ENCODE measurements at regions not wholly inside any gene's neighbourhood (a gene's known extent, or its start where the extent isn't known, plus 50 kb on each side); places are given as distances from the start of the nearest gene placed in this dataset.
A peak's percentile ranks its signal among the peaks of the same experiment; 100 is the strongest.

DNA sequence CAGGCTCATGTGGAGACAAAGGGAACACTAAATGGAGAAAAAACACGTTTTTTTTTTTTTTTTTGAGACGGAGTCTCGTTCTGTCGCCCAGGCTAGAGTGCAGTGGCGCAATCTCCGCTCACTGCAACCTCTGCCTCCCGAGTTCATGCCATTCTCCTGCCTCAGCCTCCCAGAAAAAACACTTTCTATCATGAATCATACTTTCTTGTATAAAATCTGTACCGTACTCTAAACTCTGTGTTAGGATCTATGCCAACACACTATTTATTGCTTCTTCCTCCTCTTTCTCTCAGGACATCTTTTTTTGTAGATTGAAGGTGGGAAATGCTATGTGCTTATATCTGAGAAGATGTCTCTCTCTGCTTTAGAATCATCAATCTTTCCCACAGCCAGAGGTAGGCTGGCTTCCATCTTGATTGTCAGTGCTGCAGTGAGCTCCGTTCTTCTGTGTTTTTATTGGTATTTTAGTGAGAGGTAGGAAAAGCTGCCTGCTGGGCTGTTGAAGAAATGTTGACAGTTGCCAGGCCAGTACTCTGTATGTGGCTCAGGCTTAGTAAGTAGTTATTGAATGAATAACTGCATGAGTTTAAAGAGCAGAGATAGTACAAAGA is 101.1 kb downstream of the GPR85 start:
- Mint-ChIP-seq H3K27ac (no peak overlapping the region), H3K27me3 (ENCODE audit: low read depth) (no peaks in the 10 kb centered on the region), H3K36me3 (no peaks in the 10 kb centered on the region), H3K4me3 (no peak overlapping the region), H3K9me3 (no peaks in the 10 kb centered on the region), H3K4me1 (peaks cover 18% of the 10 kb centered on the region)
- ChIA-PET POLR2A (no interaction called here), CTCF (interaction anchor here (1.0 to 1.2 kb wide), 2 partner anchors 117 to 174 kb away, joined by 3 to 4 read pairs; no protein-coding TSS in a partner anchor)
- peak; percentile 80 for ATAC-seq
- TF ChIP-seq, protein P1, sequence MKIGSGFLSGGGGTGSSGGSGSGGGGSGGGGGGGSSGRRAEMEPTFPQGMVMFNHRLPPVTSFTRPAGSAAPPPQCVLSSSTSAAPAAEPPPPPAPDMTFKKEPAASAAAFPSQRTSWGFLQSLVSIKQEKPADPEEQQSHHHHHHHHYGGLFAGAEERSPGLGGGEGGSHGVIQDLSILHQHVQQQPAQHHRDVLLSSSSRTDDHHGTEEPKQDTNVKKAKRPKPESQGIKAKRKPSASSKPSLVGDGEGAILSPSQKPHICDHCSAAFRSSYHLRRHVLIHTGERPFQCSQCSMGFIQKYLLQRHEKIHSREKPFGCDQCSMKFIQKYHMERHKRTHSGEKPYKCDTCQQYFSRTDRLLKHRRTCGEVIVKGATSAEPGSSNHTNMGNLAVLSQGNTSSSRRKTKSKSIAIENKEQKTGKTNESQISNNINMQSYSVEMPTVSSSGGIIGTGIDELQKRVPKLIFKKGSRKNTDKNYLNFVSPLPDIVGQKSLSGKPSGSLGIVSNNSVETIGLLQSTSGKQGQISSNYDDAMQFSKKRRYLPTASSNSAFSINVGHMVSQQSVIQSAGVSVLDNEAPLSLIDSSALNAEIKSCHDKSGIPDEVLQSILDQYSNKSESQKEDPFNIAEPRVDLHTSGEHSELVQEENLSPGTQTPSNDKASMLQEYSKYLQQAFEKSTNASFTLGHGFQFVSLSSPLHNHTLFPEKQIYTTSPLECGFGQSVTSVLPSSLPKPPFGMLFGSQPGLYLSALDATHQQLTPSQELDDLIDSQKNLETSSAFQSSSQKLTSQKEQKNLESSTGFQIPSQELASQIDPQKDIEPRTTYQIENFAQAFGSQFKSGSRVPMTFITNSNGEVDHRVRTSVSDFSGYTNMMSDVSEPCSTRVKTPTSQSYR (CRISPR knock-in tag; IDR thresholded peaks at IDR 0.05): no peak
- TF ChIP-seq, protein P2, sequence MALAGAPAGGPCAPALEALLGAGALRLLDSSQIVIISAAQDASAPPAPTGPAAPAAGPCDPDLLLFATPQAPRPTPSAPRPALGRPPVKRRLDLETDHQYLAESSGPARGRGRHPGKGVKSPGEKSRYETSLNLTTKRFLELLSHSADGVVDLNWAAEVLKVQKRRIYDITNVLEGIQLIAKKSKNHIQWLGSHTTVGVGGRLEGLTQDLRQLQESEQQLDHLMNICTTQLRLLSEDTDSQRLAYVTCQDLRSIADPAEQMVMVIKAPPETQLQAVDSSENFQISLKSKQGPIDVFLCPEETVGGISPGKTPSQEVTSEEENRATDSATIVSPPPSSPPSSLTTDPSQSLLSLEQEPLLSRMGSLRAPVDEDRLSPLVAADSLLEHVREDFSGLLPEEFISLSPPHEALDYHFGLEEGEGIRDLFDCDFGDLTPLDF (CRISPR knock-in tag; IDR thresholded peaks at IDR 0.05): no peak
- TF ChIP-seq ARID4B (CRISPR knock-in tag; IDR thresholded peaks at IDR 0.05; ENCODE audit: borderline replicate concordance) (no peak), ZNF396 (CRISPR knock-in tag; IDR thresholded peaks at IDR 0.05; ENCODE audit: borderline replicate concordance) (no peak), EMX1 (CRISPR knock-in tag; IDR thresholded peaks at IDR 0.05) (no peak), IRF2 (CRISPR knock-in tag; IDR thresholded peaks at IDR 0.05; ENCODE audit: borderline replicate concordance, low read depth) (no peak), SMAD3 (CRISPR knock-in tag; IDR thresholded peaks at IDR 0.05; ENCODE audit: borderline replicate concordance) (no peak), TP53 (CRISPR knock-in tag; IDR thresholded peaks at IDR 0.05) (no peak), HMGA2 (CRISPR knock-in tag; IDR thresholded peaks at IDR 0.05) (no peak), ZNF232 (CRISPR knock-in tag; IDR thresholded peaks at IDR 0.05) (no peak), SOX15 (CRISPR knock-in tag; IDR thresholded peaks at IDR 0.05) (no peak), NFYB (CRISPR knock-in tag; conservative IDR thresholded peaks at IDR 0.05; ENCODE audit: low read depth) (no peak)
- TF ChIP-seq, protein P3, sequence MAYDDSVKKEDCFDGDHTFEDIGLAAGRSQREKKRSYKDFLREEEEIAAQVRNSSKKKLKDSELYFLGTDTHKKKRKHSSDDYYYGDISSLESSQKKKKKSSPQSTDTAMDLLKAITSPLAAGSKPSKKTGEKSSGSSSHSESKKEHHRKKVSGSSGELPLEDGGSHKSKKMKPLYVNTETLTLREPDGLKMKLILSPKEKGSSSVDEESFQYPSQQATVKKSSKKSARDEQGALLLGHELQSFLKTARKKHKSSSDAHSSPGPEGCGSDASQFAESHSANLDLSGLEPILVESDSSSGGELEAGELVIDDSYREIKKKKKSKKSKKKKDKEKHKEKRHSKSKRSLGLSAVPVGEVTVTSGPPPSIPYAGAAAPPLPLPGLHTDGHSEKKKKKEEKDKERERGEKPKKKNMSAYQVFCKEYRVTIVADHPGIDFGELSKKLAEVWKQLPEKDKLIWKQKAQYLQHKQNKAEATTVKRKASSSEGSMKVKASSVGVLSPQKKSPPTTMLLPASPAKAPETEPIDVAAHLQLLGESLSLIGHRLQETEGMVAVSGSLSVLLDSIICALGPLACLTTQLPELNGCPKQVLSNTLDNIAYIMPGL (CRISPR knock-in tag; IDR thresholded peaks at IDR 0.05): no peak
- no peak for DNase-seq (ENCODE audit: low spot score)

DNA sequence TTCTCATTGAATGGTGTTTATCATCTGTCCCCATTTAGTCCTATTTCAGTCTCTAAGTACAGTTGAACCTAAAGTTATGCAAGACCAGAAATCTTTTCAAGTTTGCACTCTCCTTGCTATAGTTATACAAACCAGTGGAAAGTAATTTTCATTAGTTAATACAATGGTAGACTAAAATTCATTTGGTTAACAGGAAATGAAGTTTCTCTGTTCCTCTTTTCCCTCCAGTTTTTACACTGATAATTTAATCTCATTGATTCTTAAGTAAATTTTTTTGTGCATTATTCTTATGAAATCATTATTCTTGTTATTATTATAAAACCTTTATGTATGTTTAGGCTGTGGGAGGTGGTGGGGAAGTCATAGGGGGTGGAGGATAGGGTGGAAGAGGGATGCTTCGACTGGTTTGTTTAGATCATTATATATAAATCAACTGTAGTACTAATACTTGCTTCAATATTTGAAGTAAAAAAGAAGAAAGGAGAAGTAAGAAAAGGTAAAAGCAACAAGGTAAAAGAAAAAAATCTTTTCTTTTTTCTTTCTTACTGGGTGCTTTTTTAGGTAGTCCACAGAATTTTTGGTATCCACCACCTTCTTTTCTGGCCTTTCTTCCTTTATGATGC is 104.1 kb downstream of the GPR85 start:
- Mint-ChIP-seq H3K27me3 (ENCODE audit: low read depth) (no peaks in the 10 kb centered on the region), H3K4me3 (no peak overlapping the region), H3K4me1 (no peaks in the 10 kb centered on the region; the same call in 1 of the 2 replicates), H3K36me3 (no peaks in the 10 kb centered on the region), H3K9me3 (no peaks in the 10 kb centered on the region), H3K27ac (no peak overlapping the region)
- DNase-seq (ENCODE audit: low spot score) (no peak), ATAC-seq (no peak)
- CTCF ChIA-PET: no interaction called here
- POLR2A ChIA-PET: no interaction called here
- TF ChIP-seq GABPB1 (CRISPR knock-in tag; IDR thresholded peaks at IDR 0.05) (no peak), MYBL2 (CRISPR knock-in tag; IDR thresholded peaks at IDR 0.05) (no peak), USF1 (CRISPR knock-in tag; IDR thresholded peaks at IDR 0.05) (no peak), ZNF671 (CRISPR knock-in tag; IDR thresholded peaks at IDR 0.05) (no peak), NFATC4 (CRISPR knock-in tag; IDR thresholded peaks at IDR 0.05) (no peak), HMGA2 (CRISPR knock-in tag; IDR thresholded peaks at IDR 0.05) (no peak), IRF2 (CRISPR knock-in tag; IDR thresholded peaks at IDR 0.05; ENCODE audit: borderline replicate concordance, low read depth) (no peak), SP1 (CRISPR knock-in tag; conservative IDR thresholded peaks at IDR 0.05) (no peak), NR3C1 (CRISPR knock-in tag; conservative IDR thresholded peaks at IDR 0.05; ENCODE audit: low read depth) (no peak), ZNF396 (CRISPR knock-in tag; IDR thresholded peaks at IDR 0.05; ENCODE audit: borderline replicate concordance) (no peak), EMX1 (CRISPR knock-in tag; IDR thresholded peaks at IDR 0.05) (no peak), RELA (CRISPR knock-in tag; IDR thresholded peaks at IDR 0.05; ENCODE audit: borderline replicate concordance) (no peak), JUN (CRISPR knock-in tag; IDR thresholded peaks at IDR 0.05) (no peak)
- TF ChIP-seq, protein P4, sequence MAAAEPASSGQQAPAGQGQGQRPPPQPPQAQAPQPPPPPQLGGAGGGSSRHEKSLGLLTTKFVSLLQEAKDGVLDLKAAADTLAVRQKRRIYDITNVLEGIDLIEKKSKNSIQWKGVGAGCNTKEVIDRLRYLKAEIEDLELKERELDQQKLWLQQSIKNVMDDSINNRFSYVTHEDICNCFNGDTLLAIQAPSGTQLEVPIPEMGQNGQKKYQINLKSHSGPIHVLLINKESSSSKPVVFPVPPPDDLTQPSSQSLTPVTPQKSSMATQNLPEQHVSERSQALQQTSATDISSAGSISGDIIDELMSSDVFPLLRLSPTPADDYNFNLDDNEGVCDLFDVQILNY (CRISPR knock-in tag; IDR thresholded peaks at IDR 0.05): no peak

Data from WTC11 (cell line).